IMR-90 (cell line): ENCODE measurements at regions not wholly inside any gene's neighbourhood (a gene's known extent, or its start where the extent isn't known, plus 50 kb on each side); places are given as distances from the start of the nearest gene placed in this dataset.

Experiments
- ATAC-seq: fragments of 200-7000 bp; cut with Tn5 transposase; 2 replicates; pipeline ENCODE4 v1.9.1; 2020; ENCODE audit warnings: low read depth, mild to moderate bottlenecking, moderate library complexity
- BruUV-seq: library from RNA; stranded (reverse); fragments of 400-500 nt; replicated peaks from 2 replicates; lab custom pipeline; 2021; lab: Mats Ljungman, UMichigan
- CTCF ChIA-PET: fragments of 300-600 bp; formaldehyde crosslinking; extraction: SDS; loops from one replicate; lab custom pipeline; 2021; ENCODE audit warnings: antibody characterized with exemption; lab: Yijun Ruan, JAX
- POLR2A ChIA-PET: fragments of 300-600 bp; sonication (Branson Sonifier 250); formaldehyde crosslinking; loops from one replicate; lab custom pipeline; 2022; ENCODE audit warnings: antibody characterized with exemption; ENCODE audit not compliant: unreplicated experiment; lab: Charles Lee
- DNase-seq: peaks from one replicate; pipeline ENCODE4 v3.0.0; 2013
- H2AFZ ChIP-seq: replicated peaks from 2 replicates; pipeline ENCODE3; 2013; ENCODE audit warnings: low read length, mild to moderate bottlenecking; ENCODE audit not compliant: poor library complexity
- H2AK5ac ChIP-seq: 2 replicates; pipeline ENCODE4 v1.6.1; 2013; ENCODE audit warnings: low read depth, low read length, inconsistent platforms
- H2AK9ac ChIP-seq: replicated peaks from 2 replicates; pipeline ENCODE3; 2013; ENCODE audit warnings: mild to moderate bottlenecking, low read depth, low read length, moderate library complexity; ENCODE audit not compliant: poor library complexity
- H2BK120ac ChIP-seq: 2 replicates; pipeline ENCODE4 v1.6.1; 2013; ENCODE audit warnings: low read depth, low read length, inconsistent platforms
- H2BK15ac ChIP-seq: 3 replicates; pipeline ENCODE4 v1.6.1; 2013; ENCODE audit warnings: low read depth, low read length, inconsistent platforms
- H2BK20ac ChIP-seq: 2 replicates; pipeline ENCODE4 v1.6.1; 2013; ENCODE audit warnings: low read depth, mild to moderate bottlenecking, inconsistent platforms, low read length, moderate library complexity
- H2BK5ac ChIP-seq: 2 replicates; pipeline ENCODE4 v1.6.1; 2013; ENCODE audit warnings: mild to moderate bottlenecking, low read depth, low read length, inconsistent platforms; ENCODE audit not compliant: poor library complexity, severe bottlenecking
- H3K14ac ChIP-seq: replicated peaks from 2 replicates; pipeline ENCODE4 v1.6.1; 2013; ENCODE audit warnings: low read depth, low read length, inconsistent platforms
- H3K18ac ChIP-seq: 2 replicates; pipeline ENCODE4 v1.6.1; 2013; ENCODE audit warnings: low read depth, low read length, control low read depth
- H3K23ac ChIP-seq: 2 replicates; pipeline ENCODE4 v1.6.1; 2013; ENCODE audit warnings: low read depth, low read length, inconsistent platforms
- H3K27ac ChIP-seq: 2 replicates; pipeline ENCODE4 v1.5.1; 2013; ENCODE audit warnings: mild to moderate bottlenecking, control low read depth, low read length; ENCODE audit not compliant: insufficient read depth
- H3K27me3 ChIP-seq: 2 replicates; pipeline ENCODE4 v1.6.1; 2013; ENCODE audit warnings: low read length; ENCODE audit not compliant: control insufficient read depth, insufficient read depth
- H3K36me3 ChIP-seq: 2 replicates; pipeline ENCODE4 v1.6.1; 2013; ENCODE audit warnings: low read length, mixed read lengths; ENCODE audit not compliant: control insufficient read depth, insufficient read depth
- H3K4ac ChIP-seq: 2 replicates; pipeline ENCODE4 v1.6.1; 2013; ENCODE audit warnings: low read depth, low read length, inconsistent platforms
- H3K4me1 ChIP-seq: 2 replicates; pipeline ENCODE4 v1.6.1; 2013; ENCODE audit warnings: low read length, mixed read lengths; ENCODE audit not compliant: control insufficient read depth, insufficient read depth
- H3K4me2 ChIP-seq: 2 replicates; pipeline ENCODE4 v1.6.1; 2013; ENCODE audit warnings: low read depth, mild to moderate bottlenecking, control low read depth, low read length, moderate library complexity
- H3K4me3 ChIP-seq: 2 replicates; pipeline ENCODE4 v1.5.1; 2013; ENCODE audit warnings: low read depth, mild to moderate bottlenecking, control low read depth, low read length, moderate library complexity; ENCODE audit not compliant: insufficient read depth
- H3K56ac ChIP-seq: 2 replicates; pipeline ENCODE4 v1.6.1; 2013; ENCODE audit warnings: low read length, inconsistent platforms; ENCODE audit not compliant: insufficient read depth; ENCODE audit errors: extremely low read depth
- H3K79me1 ChIP-seq, 2 experiments: 2 replicates each; pipeline ENCODE4 v1.6.1; 2013; ENCODE audit warnings: low read length in 2 of 2, inconsistent platforms in 1 of 2, low read depth in 1 of 2
- H3K9ac ChIP-seq: 2 replicates; pipeline ENCODE4 v1.6.1; 2013; ENCODE audit warnings: low read depth, low read length, control low read depth
- H3K9me1 ChIP-seq: 2 replicates; pipeline ENCODE4 v1.6.1; 2013; ENCODE audit warnings: low read length, inconsistent platforms; ENCODE audit not compliant: insufficient read depth
- H3K9me3 ChIP-seq: 2 replicates; pipeline ENCODE4 v1.6.1; 2013; ENCODE audit warnings: low read length; ENCODE audit not compliant: control insufficient read depth, insufficient read depth
- H4K20me1 ChIP-seq: 2 replicates; pipeline ENCODE4 v1.6.1; 2013; ENCODE audit warnings: low read length, inconsistent platforms; ENCODE audit not compliant: insufficient read depth
- H4K5ac ChIP-seq: 2 replicates; pipeline ENCODE4 v1.6.1; 2013; ENCODE audit warnings: mild to moderate bottlenecking, low read depth, low read length, control low read depth
- H4K8ac ChIP-seq, 2 experiments: 2 replicates each; pipeline ENCODE4 v1.6.1; 2013; ENCODE audit warnings: low read depth in 2 of 2, low read length in 2 of 2, control low read depth in 1 of 2, inconsistent platforms in 1 of 2
- H4K91ac ChIP-seq: 2 replicates; pipeline ENCODE4 v1.6.1; 2013; ENCODE audit warnings: low read depth, low read length, inconsistent platforms; ENCODE audit not compliant: insufficient read depth
- BHLHE40 ChIP-seq: fragments of 150-350 bp; IDR thresholded peaks from 2 replicates; pipeline ENCODE4 v1.6.1; 2016; ENCODE audit warnings: mild to moderate bottlenecking, low read depth, low read length
- CEBPB ChIP-seq: IDR thresholded peaks from 2 replicates; pipeline ENCODE4 v1.6.1; 2012; ENCODE audit warnings: low read depth, low read length, improper control_type of control experiment
- CHD1 ChIP-seq: IDR thresholded peaks from 2 replicates; pipeline ENCODE4 v1.6.1; 2012; ENCODE audit warnings: low read depth, low read length, improper control_type of control experiment
- FOS ChIP-seq: fragments of 150-350 bp; IDR thresholded peaks from 2 replicates; pipeline ENCODE4 v1.6.1; 2016; ENCODE audit warnings: low read depth, low read length
- MAFK ChIP-seq: IDR thresholded peaks from 2 replicates; pipeline ENCODE4 v1.6.1; 2012; ENCODE audit warnings: low read depth, low read length, improper control_type of control experiment
- MAZ ChIP-seq: IDR thresholded peaks from 2 replicates; pipeline ENCODE4 v1.6.1; 2012; ENCODE audit warnings: low read depth, mild to moderate bottlenecking, low read length, improper control_type of control experiment, moderate library complexity, borderline replicate concordance
- MXI1 ChIP-seq: IDR thresholded peaks from 2 replicates; pipeline ENCODE4 v1.6.1; 2012; ENCODE audit warnings: low read depth, mild to moderate bottlenecking, low read length, moderate library complexity, borderline replicate concordance
- NFE2L2 ChIP-seq: fragments of 150-350 bp; IDR thresholded peaks from 2 replicates; pipeline ENCODE4 v1.6.1; 2016; ENCODE audit warnings: low read depth, mild to moderate bottlenecking, low read length
- POLR2A ChIP-seq: IDR thresholded peaks from 2 replicates; pipeline ENCODE4 v1.6.1; 2012; ENCODE audit warnings: mild to moderate bottlenecking, low read depth, low read length
- RAD21 ChIP-seq: IDR thresholded peaks from 2 replicates; pipeline ENCODE4 v1.6.1; 2012; ENCODE audit warnings: low read length, improper control_type of control experiment
- RCOR1 ChIP-seq: IDR thresholded peaks from 2 replicates; pipeline ENCODE4 v1.6.1; 2012; ENCODE audit warnings: mild to moderate bottlenecking, low read length, improper control_type of control experiment; ENCODE audit not compliant: insufficient replicate concordance
- RFX5 ChIP-seq: IDR thresholded peaks from 2 replicates; pipeline ENCODE4 v1.8.0; 2012; ENCODE audit warnings: low read depth, mild to moderate bottlenecking, low read length, moderate library complexity
- SMC3 ChIP-seq: fragments of 150-350 bp; IDR thresholded peaks from 2 replicates; pipeline ENCODE4 v1.6.1; 2016; ENCODE audit warnings: low read depth, mild to moderate bottlenecking, antibody characterized with exemption, low read length, moderate library complexity
- WGBS, 2 experiments: methylation state at CpG; one replicate each; pipeline versions ENCODE4 v1.1.5 to v1.1.7; 2013; ENCODE audit warnings: missing lambda C conversion rate in 2 of 2; ENCODE audit not compliant: insufficient read length in 1 of 2; ENCODE audit errors: extremely low coverage in 2 of 2; 5-methylcytosine and 5-hydroxymethylcytosine counted together
- dilution Hi-C: fragments of 300-500 bp; cut with HindIII; formaldehyde crosslinking; loops from one replicate; pipeline ENCODE4 v1.14.3; 2018; ENCODE audit warnings: low sequenced_read_pairs; ENCODE audit not compliant: unreplicated experiment
- in situ Hi-C: fragments of 300-500 bp; cut with MboI; formaldehyde crosslinking; loops from 3 replicates; pipeline ENCODE4 v1.14.3; 2019; ENCODE audit warnings: low sequenced_read_pairs, inconsistent platforms, mixed read lengths
- intact Hi-C: fragments of 100-400 bp; cut with micrococcal nuclease; formaldehyde crosslinking; loops from 2 replicates; pipeline ENCODE4 v1.10.0; 2022
- TF ChIP-seq, protein P1 (sequence below): fragments of 150-350 bp; IDR thresholded peaks from 2 replicates; pipeline ENCODE4 v1.6.1; 2016; ENCODE audit warnings: low read depth, mild to moderate bottlenecking, low read length, moderate library complexity, borderline replicate concordance
- TF ChIP-seq, protein P2 (sequence below): fragments of 150-350 bp; IDR thresholded peaks from 2 replicates; pipeline ENCODE4 v1.6.1; 2017; ENCODE audit warnings: mild to moderate bottlenecking, antibody characterized with exemption, low read length, low read depth
- TF ChIP-seq, protein P3 (sequence below): conservative IDR thresholded peaks from 2 replicates; pipeline ENCODE4 v1.5.1; 2012; ENCODE audit warnings: mild to moderate bottlenecking, low read depth, low read length, improper control_type of control experiment

DNA sequence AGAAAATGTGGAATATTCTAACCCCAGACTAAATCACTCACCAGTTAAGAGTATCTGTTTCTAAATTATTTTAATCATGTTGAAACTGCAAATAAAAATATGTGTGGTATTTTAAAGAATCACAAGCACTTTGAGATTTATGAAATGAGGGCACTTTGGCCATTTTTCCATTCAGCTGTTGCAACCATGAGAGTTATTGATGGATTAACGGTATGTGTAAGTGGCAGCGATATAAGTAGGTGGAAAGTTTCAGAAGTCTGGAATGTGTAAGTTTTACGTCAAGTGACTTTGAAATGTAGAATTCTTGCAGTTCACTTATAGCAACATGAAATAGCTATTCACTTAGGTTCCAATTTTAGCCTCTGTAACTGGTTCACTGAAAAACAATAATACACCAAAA lies 905.1 kb upstream of the SLIT2 start:
- no peaks in the 10 kb centered on the region for H3K9me3 ChIP-seq
- no peak overlapping the region for H3K4me3 ChIP-seq
- no peak overlapping the region for H4K5ac ChIP-seq
- no peak overlapping the region for H2AFZ ChIP-seq
- no peak overlapping the region for H2AK9ac ChIP-seq
- H3K79me1 ChIP-seq = no peaks in the 10 kb centered on the region
- H3K9ac ChIP-seq = no peak overlapping the region
- H2BK5ac ChIP-seq = no peak overlapping the region
- no peak overlapping the region for H2BK20ac ChIP-seq
- no peak overlapping the region for H3K56ac ChIP-seq
- H3K27me3 ChIP-seq = no peaks in the 10 kb centered on the region
- dilution Hi-C loops = no loop called here
- DNase-seq (no peak), ATAC-seq (no peak)
- H3K27ac ChIP-seq = no peak overlapping the region
- H4K91ac ChIP-seq = no peak overlapping the region
- H2BK15ac ChIP-seq = no peak overlapping the region
- in situ Hi-C loops = no loop called here
- H4K20me1 ChIP-seq = no peaks in the 10 kb centered on the region
- no peak overlapping the region for H2AK5ac ChIP-seq
- no peak overlapping the region for H4K8ac ChIP-seq
- WGBS, 2 experiments = no CpG with 5 or more reads among the region's 3 CpGs
- H3K4ac ChIP-seq = no peak overlapping the region
- ChIA-PET POLR2A (no interaction called here), CTCF (no interaction called here)
- H3K23ac ChIP-seq = no peak overlapping the region
- H2BK120ac ChIP-seq = no peak overlapping the region
- no peak overlapping the region for H3K4me2 ChIP-seq
- TF ChIP-seq, protein P1, sequence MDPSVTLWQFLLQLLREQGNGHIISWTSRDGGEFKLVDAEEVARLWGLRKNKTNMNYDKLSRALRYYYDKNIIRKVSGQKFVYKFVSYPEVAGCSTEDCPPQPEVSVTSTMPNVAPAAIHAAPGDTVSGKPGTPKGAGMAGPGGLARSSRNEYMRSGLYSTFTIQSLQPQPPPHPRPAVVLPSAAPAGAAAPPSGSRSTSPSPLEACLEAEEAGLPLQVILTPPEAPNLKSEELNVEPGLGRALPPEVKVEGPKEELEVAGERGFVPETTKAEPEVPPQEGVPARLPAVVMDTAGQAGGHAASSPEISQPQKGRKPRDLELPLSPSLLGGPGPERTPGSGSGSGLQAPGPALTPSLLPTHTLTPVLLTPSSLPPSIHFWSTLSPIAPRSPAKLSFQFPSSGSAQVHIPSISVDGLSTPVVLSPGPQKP = no peak
- no peak for TF ChIP-seq CEBPB
- TF ChIP-seq BHLHE40 = no peak
- TF ChIP-seq NFE2L2 = no peak
- TF ChIP-seq, protein P2, sequence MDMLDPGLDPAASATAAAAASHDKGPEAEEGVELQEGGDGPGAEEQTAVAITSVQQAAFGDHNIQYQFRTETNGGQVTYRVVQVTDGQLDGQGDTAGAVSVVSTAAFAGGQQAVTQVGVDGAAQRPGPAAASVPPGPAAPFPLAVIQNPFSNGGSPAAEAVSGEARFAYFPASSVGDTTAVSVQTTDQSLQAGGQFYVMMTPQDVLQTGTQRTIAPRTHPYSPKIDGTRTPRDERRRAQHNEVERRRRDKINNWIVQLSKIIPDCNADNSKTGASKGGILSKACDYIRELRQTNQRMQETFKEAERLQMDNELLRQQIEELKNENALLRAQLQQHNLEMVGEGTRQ = no peak
- no peak for TF ChIP-seq MAFK
- no peak for TF ChIP-seq RAD21
- TF ChIP-seq RCOR1 = no peak
- no peak for TF ChIP-seq MAZ
- TF ChIP-seq, protein P3, sequence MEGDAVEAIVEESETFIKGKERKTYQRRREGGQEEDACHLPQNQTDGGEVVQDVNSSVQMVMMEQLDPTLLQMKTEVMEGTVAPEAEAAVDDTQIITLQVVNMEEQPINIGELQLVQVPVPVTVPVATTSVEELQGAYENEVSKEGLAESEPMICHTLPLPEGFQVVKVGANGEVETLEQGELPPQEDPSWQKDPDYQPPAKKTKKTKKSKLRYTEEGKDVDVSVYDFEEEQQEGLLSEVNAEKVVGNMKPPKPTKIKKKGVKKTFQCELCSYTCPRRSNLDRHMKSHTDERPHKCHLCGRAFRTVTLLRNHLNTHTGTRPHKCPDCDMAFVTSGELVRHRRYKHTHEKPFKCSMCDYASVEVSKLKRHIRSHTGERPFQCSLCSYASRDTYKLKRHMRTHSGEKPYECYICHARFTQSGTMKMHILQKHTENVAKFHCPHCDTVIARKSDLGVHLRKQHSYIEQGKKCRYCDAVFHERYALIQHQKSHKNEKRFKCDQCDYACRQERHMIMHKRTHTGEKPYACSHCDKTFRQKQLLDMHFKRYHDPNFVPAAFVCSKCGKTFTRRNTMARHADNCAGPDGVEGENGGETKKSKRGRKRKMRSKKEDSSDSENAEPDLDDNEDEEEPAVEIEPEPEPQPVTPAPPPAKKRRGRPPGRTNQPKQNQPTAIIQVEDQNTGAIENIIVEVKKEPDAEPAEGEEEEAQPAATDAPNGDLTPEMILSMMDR = no peak
- no peak for TF ChIP-seq RFX5
- no peak for TF ChIP-seq SMC3
- no peak for TF ChIP-seq FOS
- TF ChIP-seq MXI1 = no peak
- no peak for TF ChIP-seq POLR2A
- TF ChIP-seq CHD1 = no peak
- BruUV-seq = no TSS peak
- no peaks in the 10 kb centered on the region for H3K4me1 ChIP-seq
- intact Hi-C loops = no loop called here
- H3K9me1 ChIP-seq = no peaks in the 10 kb centered on the region
- no peaks in the 10 kb centered on the region for H3K36me3 ChIP-seq
- H3K18ac ChIP-seq = no peak overlapping the region
- H3K14ac ChIP-seq = no peak overlapping the region
